ENCODE measurements at regions not wholly inside any gene's neighbourhood (a gene's known extent, or its start where the extent isn't known, plus 50 kb on each side); places are given as distances from the start of the nearest gene placed in this dataset.

GRCh38 chr9:103997856-103998370 is 96.2 kb upstream of the SMC2 start:
- no peaks in the 10 kb centered on the region for H3K4me1 ChIP-seq (ENCODE audit: control insufficient read depth, insufficient read depth, low read length)
- no peak for DNase-seq (ENCODE audit: low read depth, low spot score)
- intact Hi-C loops (cut with micrococcal nuclease; ENCODE audit: unreplicated experiment) (no loop called here), in situ Hi-C loops (cut with HindIII; ENCODE audit: low pct_unique_long_range_greater_than_20kb, low sequenced_read_pairs) (no loop called here)
- CTCF ChIA-PET: no interaction called here
- no TSS peak for BruUV-seq (replicated peaks)
- no peak overlapping the region for H3K4me3 ChIP-seq (ENCODE audit: low read depth in 2 of 2, low read length in 2 of 2)
- H3K9me3 ChIP-seq (ENCODE audit: control insufficient read depth, insufficient read depth, low read depth, low read length): no peaks in the 10 kb centered on the region
- ATAC-seq: no peak
- POLR2A ChIA-PET: no interaction called here
- H3K27me3 ChIP-seq (ENCODE audit: control insufficient read depth, insufficient read depth, low read length): no peaks in the 10 kb centered on the region
- no peaks in the 10 kb centered on the region for H3K36me3 ChIP-seq (ENCODE audit: control insufficient read depth, insufficient read depth, low read length)
- TF ChIP-seq SIN3A (IDR thresholded peaks at IDR 0.05; ENCODE audit: borderline replicate concordance, insufficient read depth, low read depth, low read length) (no peak), TCF7L2 (IDR thresholded peaks at IDR 0.05; ENCODE audit: low read depth, low read length) (no peak), POLR2AphosphoS5 (IDR thresholded peaks at IDR 0.05; ENCODE audit: low read depth, low read length) (no peak), REST (IDR thresholded peaks at IDR 0.05; ENCODE audit: insufficient read depth in 1 of 2, low read depth in 2 of 2, low read length in 1 of 2) (no peak)
- TF ChIP-seq, protein P1, sequence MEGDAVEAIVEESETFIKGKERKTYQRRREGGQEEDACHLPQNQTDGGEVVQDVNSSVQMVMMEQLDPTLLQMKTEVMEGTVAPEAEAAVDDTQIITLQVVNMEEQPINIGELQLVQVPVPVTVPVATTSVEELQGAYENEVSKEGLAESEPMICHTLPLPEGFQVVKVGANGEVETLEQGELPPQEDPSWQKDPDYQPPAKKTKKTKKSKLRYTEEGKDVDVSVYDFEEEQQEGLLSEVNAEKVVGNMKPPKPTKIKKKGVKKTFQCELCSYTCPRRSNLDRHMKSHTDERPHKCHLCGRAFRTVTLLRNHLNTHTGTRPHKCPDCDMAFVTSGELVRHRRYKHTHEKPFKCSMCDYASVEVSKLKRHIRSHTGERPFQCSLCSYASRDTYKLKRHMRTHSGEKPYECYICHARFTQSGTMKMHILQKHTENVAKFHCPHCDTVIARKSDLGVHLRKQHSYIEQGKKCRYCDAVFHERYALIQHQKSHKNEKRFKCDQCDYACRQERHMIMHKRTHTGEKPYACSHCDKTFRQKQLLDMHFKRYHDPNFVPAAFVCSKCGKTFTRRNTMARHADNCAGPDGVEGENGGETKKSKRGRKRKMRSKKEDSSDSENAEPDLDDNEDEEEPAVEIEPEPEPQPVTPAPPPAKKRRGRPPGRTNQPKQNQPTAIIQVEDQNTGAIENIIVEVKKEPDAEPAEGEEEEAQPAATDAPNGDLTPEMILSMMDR (IDR thresholded peaks at IDR 0.05): no peak
- no peak overlapping the region for H3K27ac ChIP-seq (ENCODE audit: low read length)

- DNase-seq (ENCODE audit: low read depth, low spot score) (no peak), ATAC-seq (no peak)
- ChIA-PET POLR2A (no interaction called here), CTCF (no interaction called here)
- Histone ChIP-seq H3K27ac (ENCODE audit: low read length) (no peak overlapping the region), H3K4me3 (ENCODE audit: low read depth in 2 of 2, low read length in 2 of 2) (no peak overlapping the region), H3K36me3 (ENCODE audit: control insufficient read depth, insufficient read depth, low read length) (no peaks in the 10 kb centered on the region), H3K4me1 (ENCODE audit: control insufficient read depth, insufficient read depth, low read length) (no peaks in the 10 kb centered on the region), H3K9me3 (ENCODE audit: control insufficient read depth, insufficient read depth, low read depth, low read length) (no peaks in the 10 kb centered on the region), H3K27me3 (ENCODE audit: control insufficient read depth, insufficient read depth, low read length) (no peaks in the 10 kb centered on the region)
- no peak for TF ChIP-seq SIN3A (IDR thresholded peaks at IDR 0.05; ENCODE audit: borderline replicate concordance, insufficient read depth, low read depth, low read length)
- TF ChIP-seq POLR2AphosphoS5 (IDR thresholded peaks at IDR 0.05; ENCODE audit: low read depth, low read length): no peak
- TF ChIP-seq REST (IDR thresholded peaks at IDR 0.05; ENCODE audit: insufficient read depth in 1 of 2, low read depth in 2 of 2, low read length in 1 of 2): no peak
- TF ChIP-seq, protein P1 (IDR thresholded peaks at IDR 0.05): no peak
- TF ChIP-seq TCF7L2 (IDR thresholded peaks at IDR 0.05; ENCODE audit: low read depth, low read length): no peak
- in situ Hi-C loops (cut with HindIII; ENCODE audit: low pct_unique_long_range_greater_than_20kb, low sequenced_read_pairs) (no loop called here), intact Hi-C loops (cut with micrococcal nuclease; ENCODE audit: unreplicated experiment) (no loop called here)
- no TSS peak for BruUV-seq (replicated peaks)
These were observed 94.6 kb upstream of the SMC2 start for GRCh38 chr9:103999375-104000062.
